Liver (tissue), 8 donors: ENCODE measurements at regions not wholly inside any gene's neighbourhood (a gene's known extent, or its start where the extent isn't known, plus 50 kb on each side); places are given as distances from the start of the nearest gene placed in this dataset.

Experiments
- DNase-seq: peaks from one replicate; pipeline ENCODE4 v3.0.0-alpha.2; 2017; ENCODE audit warnings: low spot score
- H3K27ac ChIP-seq, 2 donors: one replicate each; pipeline ENCODE4 v1.7.0; 2013; ENCODE audit warnings: inconsistent platforms in 2 of 2, low read length in 2 of 2, control low read depth in 1 of 2, low read depth in 1 of 2, mild to moderate bottlenecking in 1 of 2
- H3K27me3 ChIP-seq, 4 donors: one replicate each; pipeline versions ENCODE4 v1.6.1 to v1.7.0; 2013; ENCODE audit warnings: low read length in 3 of 4, inconsistent platforms in 1 of 4, mild to moderate bottlenecking in 1 of 4, moderate library complexity in 1 of 4; ENCODE audit not compliant: control insufficient read depth in 4 of 4, insufficient read depth in 4 of 4
- H3K36me3 ChIP-seq, 4 donors: one replicate each; pipeline versions ENCODE4 v1.6.1 to v1.7.0; 2013; ENCODE audit warnings: low read length in 3 of 4, mild to moderate bottlenecking in 3 of 4, low read depth in 1 of 4, moderate library complexity in 1 of 4; ENCODE audit not compliant: control insufficient read depth in 4 of 4, insufficient read depth in 3 of 4
- H3K4me1 ChIP-seq, 4 donors: one replicate each; pipeline versions ENCODE4 v1.6.1 to v1.7.0; 2013; ENCODE audit warnings: low read length in 3 of 4, mild to moderate bottlenecking in 3 of 4, moderate library complexity in 1 of 4; ENCODE audit not compliant: control insufficient read depth in 4 of 4, insufficient read depth in 4 of 4
- H3K4me3 ChIP-seq, 3 donors: one replicate each; pipeline versions ENCODE4 v1.6.1 to v1.7.0; 2013; ENCODE audit warnings: low read length in 3 of 3, control low read depth in 1 of 3, low read depth in 1 of 3, mild to moderate bottlenecking in 1 of 3
- H3K9ac ChIP-seq, 2 donors: one replicate each; pipeline ENCODE4 v1.7.0; 2013; ENCODE audit warnings: low read length in 2 of 2, mild to moderate bottlenecking in 2 of 2, moderate library complexity in 2 of 2, control low read depth in 1 of 2, low read depth in 1 of 2
- H3K9me3 ChIP-seq, 4 donors: one replicate each; pipeline versions ENCODE4 v1.6.1 to v1.7.0; 2013; ENCODE audit warnings: low read length in 3 of 4; ENCODE audit not compliant: control insufficient read depth in 4 of 4
- CTCF ChIP-seq: fragments of 150-350 bp; IDR thresholded peaks from 2 replicates; pipeline ENCODE4 v1.5.1; 2017; ENCODE audit warnings: improper control_type of control experiment, low read depth, low read length; ENCODE audit not compliant: missing input control
- EGR1 ChIP-seq, 2 donors: IDR thresholded peaks; 2 replicates each; pipeline ENCODE4 v1.6.1; 2016 to 2018; ENCODE audit warnings: antibody characterized with exemption in 2 of 2, low read depth in 2 of 2
- FOXA1 ChIP-seq: IDR thresholded peaks from 2 replicates; pipeline ENCODE4 v1.6.1; 2016; ENCODE audit warnings: antibody characterized with exemption
- FOXA2 ChIP-seq: IDR thresholded peaks from 2 replicates; pipeline ENCODE4 v1.6.1; 2016; ENCODE audit warnings: antibody characterized with exemption
- GABPA ChIP-seq, 2 donors: IDR thresholded peaks in 1 of 2; conservative IDR thresholded peaks in 1 of 2; 2 replicates each; pipeline ENCODE4 v1.6.1; 2016; ENCODE audit warnings: antibody characterized with exemption in 2 of 2, mild to moderate bottlenecking in 1 of 2, moderate library complexity in 1 of 2
- HNF4A ChIP-seq, 2 donors: conservative IDR thresholded peaks; 2 replicates each; pipeline ENCODE4 v1.6.1; 2016; ENCODE audit warnings: antibody characterized with exemption in 2 of 2, mild to moderate bottlenecking in 2 of 2
- HNF4G ChIP-seq: IDR thresholded peaks from 2 replicates; pipeline ENCODE4 v1.6.1; 2016; ENCODE audit warnings: antibody characterized with exemption
- JUND ChIP-seq, 2 donors: IDR thresholded peaks; 2 replicates each; pipeline ENCODE4 v1.6.1; 2016; ENCODE audit warnings: antibody characterized with exemption in 2 of 2
- MAX ChIP-seq: IDR thresholded peaks from 2 replicates; pipeline ENCODE4 v1.6.1; 2016; ENCODE audit warnings: antibody characterized with exemption
- NR2F2 ChIP-seq: IDR thresholded peaks from 2 replicates; pipeline ENCODE4 v1.6.1; 2016; ENCODE audit warnings: antibody characterized with exemption
- RAD21 ChIP-seq, 2 donors: IDR thresholded peaks; 2 replicates each; pipeline ENCODE4 v1.6.1; 2016; ENCODE audit warnings: antibody characterized with exemption in 2 of 2, mild to moderate bottlenecking in 2 of 2
- REST ChIP-seq: IDR thresholded peaks from 2 replicates; pipeline ENCODE4 v1.6.1; 2016; ENCODE audit warnings: antibody characterized with exemption, mild to moderate bottlenecking
- RXRA ChIP-seq, 2 donors: IDR thresholded peaks; 2 replicates each; pipeline ENCODE4 v1.6.1; 2017 to 2018; ENCODE audit warnings: antibody characterized with exemption in 2 of 2, mild to moderate bottlenecking in 1 of 2
- SP1 ChIP-seq: IDR thresholded peaks from 2 replicates; pipeline ENCODE4 v1.6.1; 2018; ENCODE audit warnings: antibody characterized with exemption, mild to moderate bottlenecking
- TAF1 ChIP-seq: conservative IDR thresholded peaks from 2 replicates; pipeline ENCODE4 v1.6.1; 2016; ENCODE audit warnings: antibody characterized with exemption, mild to moderate bottlenecking
- YY1 ChIP-seq: IDR thresholded peaks from 2 replicates; pipeline ENCODE4 v1.6.1; 2016; ENCODE audit warnings: antibody characterized with exemption, mild to moderate bottlenecking
- ZBTB33 ChIP-seq: IDR thresholded peaks from 2 replicates; pipeline ENCODE4 v1.6.1; 2016; ENCODE audit warnings: antibody characterized with exemption
- WGBS: extraction: QIAGEN DNeasy Blood & Tissue Kit; methylation state at CpG from one replicate; pipeline ENCODE4 v1.1.7; 2013; 5-methylcytosine and 5-hydroxymethylcytosine counted together
- TF ChIP-seq, protein P1 (sequence below): IDR thresholded peaks from 2 replicates; pipeline ENCODE4 v1.6.1; 2016; ENCODE audit warnings: antibody characterized with exemption
- donor health status: healthy.
- donor health status: healthy.
- donor health status: healthy.
- donor health status: healthy.
- donor health status: healthy.

- Histone ChIP-seq H3K9me3 (no peaks in the 10 kb centered on the region), H3K4me3 (no peak overlapping the region), H3K27me3 (no peaks in the 10 kb centered on the region), H3K4me1 (peaks cover 0 to 3% (median 0%) of the 10 kb centered on the region in 4 donors), H3K27ac (no peak overlapping the region), H3K36me3 (no peaks in the 10 kb centered on the region), H3K9ac (no peak overlapping the region)
- TF ChIP-seq EGR1 (IDR thresholded peaks at IDR 0.05; ENCODE audit: low read depth in 2 of 2) (no peak), ZBTB33 (no peak), RXRA (IDR thresholded peaks at IDR 0.05) (no peak), FOXA2 (no peak), NR2F2 (no peak), HNF4A (conservative IDR thresholded peaks at IDR 0.05) (no peak), YY1 (no peak), JUND (IDR thresholded peaks at IDR 0.05) (no peak), MAX (no peak), TAF1 (no peak), SP1 (no peak), FOXA1 (no peak), GABPA (IDR thresholded peaks at IDR 0.05 in 1 of 2, conservative IDR thresholded peaks at IDR 0.05 in 1 of 2) (no peak), CTCF (no peak), REST (no peak), RAD21 (IDR thresholded peaks at IDR 0.05) (no peak), HNF4G (no peak)
- TF ChIP-seq, protein P1, sequence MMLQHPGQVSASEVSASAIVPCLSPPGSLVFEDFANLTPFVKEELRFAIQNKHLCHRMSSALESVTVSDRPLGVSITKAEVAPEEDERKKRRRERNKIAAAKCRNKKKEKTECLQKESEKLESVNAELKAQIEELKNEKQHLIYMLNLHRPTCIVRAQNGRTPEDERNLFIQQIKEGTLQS = no peak
- no peak for DNase-seq
- WGBS = 72% methylated on average over 5 of the region's 5 CpGs
Measured at GRCh38 chr2:217749008-217749407, 253.8 kb downstream of the TNS1 start.
